Mesothelial cell of epicardium (in vitro differentiated cells): ENCODE measurements at regions not wholly inside any gene's neighbourhood (a gene's known extent, or its start where the extent isn't known, plus 50 kb on each side); places are given as distances from the start of the nearest gene placed in this dataset.
"Not testable (repeated sequence)": the region's sequence is repeated elsewhere in the genome, so short reads cannot be mapped to it uniquely, and the experiment has no call there.

Experiments used
- DNase-seq, 2 experiments: peaks; one replicate each; pipeline ENCODE4 v3.0.0; 2021; ENCODE audit warnings: low spot score in 2 of 2; ENCODE audit not compliant: unreplicated experiment in 2 of 2
- H3K27ac Mint-ChIP-seq: 2 replicates; pipeline ENCODE4 v1.8.0; 2021; ENCODE audit warnings: mixed read lengths
- H3K27me3 Mint-ChIP-seq: 2 replicates; pipeline ENCODE4 v1.8.0; 2021; ENCODE audit warnings: low read depth, mixed read lengths
- H3K36me3 Mint-ChIP-seq: 2 replicates; pipeline ENCODE4 v1.8.0; 2021; ENCODE audit warnings: mixed read lengths
- H3K4me1 Mint-ChIP-seq: 2 replicates; pipeline ENCODE4 v1.8.0; 2021; ENCODE audit warnings: mixed read lengths
- H3K4me3 Mint-ChIP-seq: 2 replicates; pipeline ENCODE4 v1.8.0; 2021; ENCODE audit warnings: mild to moderate bottlenecking, moderate library complexity, mixed read lengths
- H3K9me3 Mint-ChIP-seq: 2 replicates; pipeline ENCODE4 v1.8.0; 2021; ENCODE audit warnings: mixed read lengths
- TF ChIP-seq, protein P1 (sequence below): fragments of 200-600 bp; sonication (generic); IDR thresholded peaks from one replicate; pipeline ENCODE4 v1.5.0; 2021; ENCODE audit warnings: antibody characterized with exemption; ENCODE audit not compliant: unreplicated experiment

- peaks cover 15% of the 10 kb centered on the region for H3K4me1 Mint-ChIP-seq
- H3K9me3 Mint-ChIP-seq: peaks cover 11% of the 10 kb centered on the region
- H3K27ac Mint-ChIP-seq: no peak overlapping the region
- H3K4me3 Mint-ChIP-seq: no peak overlapping the region
- peak in 1 of 2 experiments; percentile 41 for DNase-seq
- H3K27me3 Mint-ChIP-seq: peaks cover 33% of the 10 kb centered on the region
- no peaks in the 10 kb centered on the region for H3K36me3 Mint-ChIP-seq
- TF ChIP-seq, protein P1, sequence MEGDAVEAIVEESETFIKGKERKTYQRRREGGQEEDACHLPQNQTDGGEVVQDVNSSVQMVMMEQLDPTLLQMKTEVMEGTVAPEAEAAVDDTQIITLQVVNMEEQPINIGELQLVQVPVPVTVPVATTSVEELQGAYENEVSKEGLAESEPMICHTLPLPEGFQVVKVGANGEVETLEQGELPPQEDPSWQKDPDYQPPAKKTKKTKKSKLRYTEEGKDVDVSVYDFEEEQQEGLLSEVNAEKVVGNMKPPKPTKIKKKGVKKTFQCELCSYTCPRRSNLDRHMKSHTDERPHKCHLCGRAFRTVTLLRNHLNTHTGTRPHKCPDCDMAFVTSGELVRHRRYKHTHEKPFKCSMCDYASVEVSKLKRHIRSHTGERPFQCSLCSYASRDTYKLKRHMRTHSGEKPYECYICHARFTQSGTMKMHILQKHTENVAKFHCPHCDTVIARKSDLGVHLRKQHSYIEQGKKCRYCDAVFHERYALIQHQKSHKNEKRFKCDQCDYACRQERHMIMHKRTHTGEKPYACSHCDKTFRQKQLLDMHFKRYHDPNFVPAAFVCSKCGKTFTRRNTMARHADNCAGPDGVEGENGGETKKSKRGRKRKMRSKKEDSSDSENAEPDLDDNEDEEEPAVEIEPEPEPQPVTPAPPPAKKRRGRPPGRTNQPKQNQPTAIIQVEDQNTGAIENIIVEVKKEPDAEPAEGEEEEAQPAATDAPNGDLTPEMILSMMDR: peak; percentile 53
Observed at GRCh38 chr14:56422703-56423213, 156.8 kb upstream of the TMEM260 start.

DNA sequence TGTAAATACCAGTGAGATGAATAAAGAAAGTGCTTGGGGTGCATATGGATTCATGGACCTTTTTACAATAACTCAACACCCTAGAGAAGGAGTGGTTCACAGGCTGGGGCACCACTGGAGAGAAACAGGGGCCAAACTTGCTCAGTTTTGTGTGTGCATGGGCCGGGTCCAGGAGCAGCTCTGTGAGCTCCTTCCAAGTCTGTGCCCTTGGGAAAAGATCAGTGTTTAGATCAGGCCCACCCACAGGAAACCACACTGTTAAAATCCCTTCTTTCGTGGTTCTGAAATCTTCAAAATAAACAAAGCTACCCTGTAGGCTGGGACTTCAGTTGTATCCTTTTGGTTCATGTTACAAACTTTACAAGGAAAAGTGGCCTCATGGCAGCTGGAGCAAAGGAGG is 156.1 kb upstream of the TMEM260 start:
- Mint-ChIP-seq H3K36me3 (no peaks in the 10 kb centered on the region), H3K4me3 (no peak overlapping the region), H3K27ac (no peak overlapping the region), H3K9me3 (peaks cover 11% of the 10 kb centered on the region), H3K27me3 (peaks cover 27% of the 10 kb centered on the region), H3K4me1 (peaks cover 15% of the 10 kb centered on the region)
- TF ChIP-seq, protein P1: no peak
- no peak for DNase-seq

DNA sequence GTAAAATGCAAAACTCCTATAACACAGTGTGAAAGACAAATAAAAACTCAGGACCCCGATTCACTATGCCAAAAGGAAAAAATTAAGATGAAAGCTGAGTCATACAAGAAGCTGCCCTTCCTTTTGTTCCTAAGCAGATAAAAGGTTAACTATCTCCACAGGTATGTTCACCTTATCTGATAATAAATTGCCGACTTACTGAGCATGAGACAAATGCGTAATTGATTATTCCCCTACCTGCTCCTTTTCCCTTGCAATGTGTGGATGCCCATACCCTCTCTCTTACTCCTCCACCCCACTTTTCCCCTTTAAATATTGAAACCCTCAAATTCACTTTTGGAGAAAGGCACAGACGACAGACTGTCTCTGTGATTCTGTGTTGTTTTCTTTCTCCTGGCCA is 148.6 kb upstream of the TMEM260 start:
- no peak overlapping the region for H3K27ac Mint-ChIP-seq
- no peak for DNase-seq

DNA sequence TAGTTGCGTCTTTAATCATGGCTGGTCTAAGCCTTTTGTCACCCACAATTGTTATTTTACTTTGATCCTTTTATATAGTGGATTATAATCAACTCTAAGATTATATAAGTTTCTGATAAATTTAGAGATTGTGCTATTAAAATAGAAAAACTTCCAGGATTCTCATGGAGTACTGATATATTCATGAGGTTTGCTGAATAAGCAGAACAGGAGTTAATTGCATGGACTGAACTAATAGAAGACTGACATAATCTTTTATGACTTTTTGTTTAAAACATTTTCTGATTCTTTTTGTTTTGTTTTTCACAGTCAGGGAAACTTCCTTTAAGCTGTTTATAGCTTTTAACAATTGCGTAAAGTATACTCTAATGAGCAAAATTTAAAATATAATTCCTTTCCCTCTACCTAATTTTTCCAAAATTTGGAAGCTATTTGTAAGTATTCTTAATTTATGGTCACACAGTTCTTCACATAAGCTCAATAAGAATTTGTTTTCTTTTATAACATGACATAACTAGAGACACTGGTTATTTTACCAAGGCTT is 129.9 kb upstream of the TMEM260 start:
- TF ChIP-seq, protein P1: no peak

More for the DNA sequence above, 148.6 kb upstream of the TMEM260 start:
- Mint-ChIP-seq H3K36me3 (no peaks in the 10 kb centered on the region), H3K27me3 (peaks cover 38% of the 10 kb centered on the region), H3K9me3 (peaks cover 5% of the 10 kb centered on the region), H3K4me3 (no peak overlapping the region), H3K4me1 (no peaks in the 10 kb centered on the region)
- TF ChIP-seq, protein P1: no peak

GRCh38 chr14:56452940-56453339 is 126.7 kb upstream of the TMEM260 start:
- H3K4me3 Mint-ChIP-seq: no peak overlapping the region
- TF ChIP-seq, protein P1: no peak
- peaks cover 10% of the 10 kb centered on the region for H3K27me3 Mint-ChIP-seq

More for the DNA sequence above, 129.9 kb upstream of the TMEM260 start:
- H3K9me3 Mint-ChIP-seq: peaks cover 30% of the 10 kb centered on the region
- H3K4me3 Mint-ChIP-seq: no peak overlapping the region
- no peaks in the 10 kb centered on the region for H3K27me3 Mint-ChIP-seq
- H3K27ac Mint-ChIP-seq: no peak overlapping the region
- no peak for DNase-seq
- no peaks in the 10 kb centered on the region for H3K4me1 Mint-ChIP-seq
- no peaks in the 10 kb centered on the region for H3K36me3 Mint-ChIP-seq

GRCh38 chr14:56454680-56455079 is 124.9 kb upstream of the TMEM260 start:
- not testable (repeated sequence) for H3K36me3 Mint-ChIP-seq

More at GRCh38 chr14:56452940-56453339, 126.7 kb upstream of the TMEM260 start:
- no peaks in the 10 kb centered on the region for H3K36me3 Mint-ChIP-seq
- DNase-seq: no peak
- no peak overlapping the region for H3K27ac Mint-ChIP-seq
- peaks cover 45% of the 10 kb centered on the region for H3K9me3 Mint-ChIP-seq
- H3K4me1 Mint-ChIP-seq: no peaks in the 10 kb centered on the region

More at GRCh38 chr14:56454680-56455079, 124.9 kb upstream of the TMEM260 start:
- H3K4me1 Mint-ChIP-seq, DNase-seq, H3K4me3 Mint-ChIP-seq, H3K27ac Mint-ChIP-seq: not testable (repeated sequence)
- peaks cover 14% of the 10 kb centered on the region for H3K27me3 Mint-ChIP-seq
- H3K9me3 Mint-ChIP-seq: peaks cover 35% of the 10 kb centered on the region
